DND-41 (cell line): ENCODE measurements at regions not wholly inside any gene's neighbourhood (a gene's known extent, or its start where the extent isn't known, plus 50 kb on each side); places are given as distances from the start of the nearest gene placed in this dataset.

ENCODE experiments used
- EZH2 ChIP-seq: IDR thresholded peaks from 3 replicates; pipeline ENCODE4 v1.6.1; 2012; ENCODE audit warnings: borderline replicate concordance, low read depth, mild to moderate bottlenecking, moderate library complexity, low read length, inconsistent platforms; ENCODE audit not compliant: severe bottlenecking
- TF ChIP-seq, protein P1 (sequence below): IDR thresholded peaks from 2 replicates; pipeline ENCODE4 v1.5.1; 2012; ENCODE audit warnings: borderline replicate concordance, low read length, moderate library complexity, mild to moderate bottlenecking; ENCODE audit not compliant: poor library complexity, severe bottlenecking; ENCODE audit errors: extremely low read depth

DNA sequence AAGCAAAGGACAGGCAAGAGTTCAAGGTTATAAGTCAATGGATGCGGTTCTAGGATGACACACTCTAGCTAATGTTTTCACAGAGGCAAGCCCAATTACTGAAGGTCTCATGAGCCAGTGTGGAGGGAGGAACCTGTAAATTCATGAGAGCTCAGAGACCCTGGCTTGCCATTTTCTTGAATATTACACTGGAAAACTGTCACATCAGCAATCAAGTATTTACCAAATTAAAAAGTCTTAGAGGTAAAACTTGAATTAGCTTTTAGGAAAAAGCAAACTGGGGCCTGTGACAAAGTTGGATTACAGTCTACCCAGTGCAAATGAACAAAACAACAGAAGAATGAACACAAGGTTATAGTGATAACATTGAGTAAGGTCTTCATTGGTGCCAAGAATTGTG is 636.9 kb upstream of the TLE4 start:
- TF ChIP-seq, protein P1, sequence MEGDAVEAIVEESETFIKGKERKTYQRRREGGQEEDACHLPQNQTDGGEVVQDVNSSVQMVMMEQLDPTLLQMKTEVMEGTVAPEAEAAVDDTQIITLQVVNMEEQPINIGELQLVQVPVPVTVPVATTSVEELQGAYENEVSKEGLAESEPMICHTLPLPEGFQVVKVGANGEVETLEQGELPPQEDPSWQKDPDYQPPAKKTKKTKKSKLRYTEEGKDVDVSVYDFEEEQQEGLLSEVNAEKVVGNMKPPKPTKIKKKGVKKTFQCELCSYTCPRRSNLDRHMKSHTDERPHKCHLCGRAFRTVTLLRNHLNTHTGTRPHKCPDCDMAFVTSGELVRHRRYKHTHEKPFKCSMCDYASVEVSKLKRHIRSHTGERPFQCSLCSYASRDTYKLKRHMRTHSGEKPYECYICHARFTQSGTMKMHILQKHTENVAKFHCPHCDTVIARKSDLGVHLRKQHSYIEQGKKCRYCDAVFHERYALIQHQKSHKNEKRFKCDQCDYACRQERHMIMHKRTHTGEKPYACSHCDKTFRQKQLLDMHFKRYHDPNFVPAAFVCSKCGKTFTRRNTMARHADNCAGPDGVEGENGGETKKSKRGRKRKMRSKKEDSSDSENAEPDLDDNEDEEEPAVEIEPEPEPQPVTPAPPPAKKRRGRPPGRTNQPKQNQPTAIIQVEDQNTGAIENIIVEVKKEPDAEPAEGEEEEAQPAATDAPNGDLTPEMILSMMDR: no peak
- no peak for TF ChIP-seq EZH2
